Esophagus squamous epithelium (tissue), 4 donors: ENCODE measurements at regions not wholly inside any gene's neighbourhood (a gene's known extent, or its start where the extent isn't known, plus 50 kb on each side); places are given as distances from the start of the nearest gene placed in this dataset.

Experiments
- POLR2A ChIP-seq, 4 donors: fragments of 450-650 bp; IDR thresholded peaks; one replicate each; pipeline ENCODE4 v1.6.1; 2017; ENCODE audit warnings: antibody characterized with exemption in 4 of 4, mild to moderate bottlenecking in 4 of 4, moderate library complexity in 3 of 4
- TF ChIP-seq, protein P1 (sequence below), 6 experiments: fragments of 450-650 bp in 4 of 6; fragments of 200-600 bp in 2 of 6; sonication (generic) in 2 of 6; IDR thresholded peaks; one replicate each; pipeline ENCODE4 v1.5.1; 2016 to 2019; ENCODE audit warnings: antibody characterized with exemption in 6 of 6, mild to moderate bottlenecking in 4 of 6, moderate library complexity in 4 of 6

DNA sequence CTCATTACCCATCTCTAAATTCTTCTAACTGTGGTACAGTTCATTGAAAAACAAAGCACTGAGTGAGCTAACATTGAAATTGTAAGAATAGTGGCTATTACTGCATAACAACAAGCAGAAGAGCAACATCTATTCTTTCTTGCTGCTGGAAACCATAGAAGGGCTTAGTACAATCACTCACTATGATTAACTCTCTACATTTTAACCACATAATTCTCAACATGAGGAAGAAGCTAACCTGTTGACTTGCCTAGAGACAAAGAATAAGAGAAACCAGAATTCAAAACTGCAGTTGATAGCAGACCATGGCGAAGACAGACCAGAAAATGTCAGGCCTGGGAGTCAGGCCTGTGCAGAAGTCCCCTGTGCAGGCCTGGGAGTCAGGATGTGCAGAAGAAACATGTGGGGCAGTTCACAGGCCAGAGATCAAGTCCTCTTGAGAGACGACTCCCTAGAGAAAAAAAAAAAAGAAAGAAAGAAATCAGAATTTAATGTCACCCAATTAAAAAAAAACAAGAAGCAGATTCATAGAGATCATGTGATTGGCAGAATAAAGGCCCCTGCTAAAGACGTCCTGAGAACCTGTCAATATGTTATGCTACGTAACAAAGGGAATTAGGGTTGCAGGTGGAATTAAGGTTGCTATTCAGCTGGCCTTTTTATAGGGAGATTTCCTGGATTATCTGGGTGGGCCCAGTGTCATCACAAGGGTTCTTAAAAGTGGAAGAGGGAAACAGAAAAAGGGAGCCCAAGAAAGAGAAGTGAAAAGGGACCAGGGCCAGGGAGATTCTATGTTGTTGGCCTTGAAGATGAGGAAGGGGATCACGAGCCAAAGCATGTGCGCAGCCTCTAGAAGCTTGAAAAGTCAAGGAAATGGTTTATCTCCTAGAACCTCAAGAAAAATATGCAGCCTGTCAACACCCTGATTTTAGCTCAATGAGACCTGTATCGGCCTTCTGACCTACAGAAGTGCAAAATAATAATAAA lies 94.9 kb downstream of the MRPL39 start:
- TF ChIP-seq POLR2A (IDR thresholded peaks at IDR 0.05): no peak
- TF ChIP-seq, protein P1, sequence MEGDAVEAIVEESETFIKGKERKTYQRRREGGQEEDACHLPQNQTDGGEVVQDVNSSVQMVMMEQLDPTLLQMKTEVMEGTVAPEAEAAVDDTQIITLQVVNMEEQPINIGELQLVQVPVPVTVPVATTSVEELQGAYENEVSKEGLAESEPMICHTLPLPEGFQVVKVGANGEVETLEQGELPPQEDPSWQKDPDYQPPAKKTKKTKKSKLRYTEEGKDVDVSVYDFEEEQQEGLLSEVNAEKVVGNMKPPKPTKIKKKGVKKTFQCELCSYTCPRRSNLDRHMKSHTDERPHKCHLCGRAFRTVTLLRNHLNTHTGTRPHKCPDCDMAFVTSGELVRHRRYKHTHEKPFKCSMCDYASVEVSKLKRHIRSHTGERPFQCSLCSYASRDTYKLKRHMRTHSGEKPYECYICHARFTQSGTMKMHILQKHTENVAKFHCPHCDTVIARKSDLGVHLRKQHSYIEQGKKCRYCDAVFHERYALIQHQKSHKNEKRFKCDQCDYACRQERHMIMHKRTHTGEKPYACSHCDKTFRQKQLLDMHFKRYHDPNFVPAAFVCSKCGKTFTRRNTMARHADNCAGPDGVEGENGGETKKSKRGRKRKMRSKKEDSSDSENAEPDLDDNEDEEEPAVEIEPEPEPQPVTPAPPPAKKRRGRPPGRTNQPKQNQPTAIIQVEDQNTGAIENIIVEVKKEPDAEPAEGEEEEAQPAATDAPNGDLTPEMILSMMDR (IDR thresholded peaks at IDR 0.05): no peak
